Lung (tissue), 11 donors: ENCODE measurements at regions not wholly inside any gene's neighbourhood (a gene's known extent, or its start where the extent isn't known, plus 50 kb on each side); places are given as distances from the start of the nearest gene placed in this dataset.

Experiments used
- ATAC-seq: fragments of 200-7000 bp; cut with Tn5 transposase; one replicate; pipeline ENCODE4 v1.9.1; 2020; ENCODE audit warnings: moderate number of reproducible peaks; ENCODE audit not compliant: insufficient read depth, low FRiP score
- DNase-seq, 3 donors: peaks; one replicate each; pipeline ENCODE4 v3.0.0-alpha.2; 2013 to 2017
- H3K27ac ChIP-seq, 2 donors: one replicate each; pipeline ENCODE4 v1.5.1; 2013; ENCODE audit warnings: mild to moderate bottlenecking in 2 of 2, moderate library complexity in 2 of 2, control low read depth in 1 of 2, inconsistent platforms in 1 of 2, low read depth in 1 of 2, low read length in 1 of 2
- H3K27me3 ChIP-seq, 3 donors: one replicate each; pipeline ENCODE4 v1.5.1; 2013; ENCODE audit warnings: low read length in 2 of 3; ENCODE audit not compliant: control insufficient read depth in 3 of 3, insufficient read depth in 3 of 3
- H3K36me3 ChIP-seq, 4 donors: one replicate each; pipeline ENCODE4 v1.5.1; 2013; ENCODE audit warnings: low read length in 4 of 4, mild to moderate bottlenecking in 1 of 4, moderate library complexity in 1 of 4; ENCODE audit not compliant: control insufficient read depth in 4 of 4, insufficient read depth in 4 of 4
- H3K4me1 ChIP-seq, 5 donors: one replicate each; pipeline ENCODE4 v1.5.1; 2013; ENCODE audit warnings: low read length in 5 of 5, mild to moderate bottlenecking in 2 of 5, moderate library complexity in 1 of 5; ENCODE audit not compliant: control insufficient read depth in 5 of 5, insufficient read depth in 5 of 5
- H3K4me3 ChIP-seq: one replicate; pipeline ENCODE4 v1.5.1; 2013; ENCODE audit warnings: mild to moderate bottlenecking, control low read depth, moderate library complexity
- H3K9ac ChIP-seq, 2 donors: one replicate each; pipeline ENCODE4 v1.5.1; 2013; ENCODE audit warnings: low read length in 2 of 2, control low read depth in 1 of 2; ENCODE audit not compliant: insufficient read depth in 1 of 2
- H3K9me3 ChIP-seq, 4 donors: one replicate each; pipeline ENCODE4 v1.5.1; 2013; ENCODE audit warnings: low read length in 3 of 4, mild to moderate bottlenecking in 1 of 4, moderate library complexity in 1 of 4; ENCODE audit not compliant: control insufficient read depth in 4 of 4, insufficient read depth in 3 of 4
- WGBS, 2 donors: extraction: QIAGEN DNeasy Blood & Tissue Kit; methylation state at CpG; one replicate each; pipeline ENCODE4 v1.1.7; 2013; 5-methylcytosine and 5-hydroxymethylcytosine counted together
- TF ChIP-seq, protein P1 (sequence below): IDR thresholded peaks from 2 replicates; pipeline ENCODE4 v1.5.1; 2012; ENCODE audit warnings: mild to moderate bottlenecking; ENCODE audit errors: control extremely low read depth, extremely low read depth
- donor health status: control.
- donor health status: control.
- donor health status: Bipolar disorder and iron deficiency.
- donor health status: healthy.
- donor health status: DM: yes; HTN: yes; CAD: no.

DNA sequence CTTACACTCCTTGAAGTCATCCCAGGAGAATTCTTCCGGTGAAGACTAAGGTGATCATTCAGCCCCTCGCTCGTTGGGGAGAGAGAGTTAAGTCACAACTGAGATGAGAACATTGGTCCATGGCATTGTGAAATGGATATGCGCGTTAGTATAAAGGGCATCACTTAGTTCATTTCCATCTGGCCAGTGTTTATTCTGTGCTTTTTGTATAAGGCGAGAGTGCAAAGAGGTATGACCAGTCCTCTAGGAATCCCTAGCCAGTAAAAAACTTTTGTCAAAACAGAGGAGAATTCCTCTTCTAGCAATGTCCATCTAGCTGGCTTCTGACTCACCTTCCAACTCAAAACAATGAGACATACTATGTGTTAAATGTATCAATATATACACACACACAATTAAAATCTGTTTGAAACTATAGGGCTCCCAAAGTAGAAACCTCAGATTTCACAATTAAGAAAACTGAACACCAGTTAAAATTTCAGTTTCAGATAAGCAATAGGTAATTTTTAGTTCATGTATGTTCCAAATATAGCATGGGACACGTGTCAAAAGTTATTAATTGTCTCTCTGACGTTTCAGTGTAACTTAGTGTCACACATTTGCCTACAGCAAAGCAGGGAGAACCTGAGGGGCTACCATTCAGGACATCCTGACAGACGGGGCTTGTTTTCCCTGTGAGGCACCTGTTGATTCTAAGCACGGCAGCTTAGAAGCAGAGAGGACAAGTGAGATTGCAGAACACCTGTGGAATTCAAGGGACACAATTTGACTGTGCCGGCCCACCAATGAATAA, 158.9 kb downstream of the KLF6 start:
- no peaks in the 10 kb centered on the region for H3K36me3 ChIP-seq
- ATAC-seq (no peak), DNase-seq (no peak)
- H3K9me3 ChIP-seq = peaks cover 0 to 5% (median 2%) of the 10 kb centered on the region in 4 donors
- TF ChIP-seq, protein P1, sequence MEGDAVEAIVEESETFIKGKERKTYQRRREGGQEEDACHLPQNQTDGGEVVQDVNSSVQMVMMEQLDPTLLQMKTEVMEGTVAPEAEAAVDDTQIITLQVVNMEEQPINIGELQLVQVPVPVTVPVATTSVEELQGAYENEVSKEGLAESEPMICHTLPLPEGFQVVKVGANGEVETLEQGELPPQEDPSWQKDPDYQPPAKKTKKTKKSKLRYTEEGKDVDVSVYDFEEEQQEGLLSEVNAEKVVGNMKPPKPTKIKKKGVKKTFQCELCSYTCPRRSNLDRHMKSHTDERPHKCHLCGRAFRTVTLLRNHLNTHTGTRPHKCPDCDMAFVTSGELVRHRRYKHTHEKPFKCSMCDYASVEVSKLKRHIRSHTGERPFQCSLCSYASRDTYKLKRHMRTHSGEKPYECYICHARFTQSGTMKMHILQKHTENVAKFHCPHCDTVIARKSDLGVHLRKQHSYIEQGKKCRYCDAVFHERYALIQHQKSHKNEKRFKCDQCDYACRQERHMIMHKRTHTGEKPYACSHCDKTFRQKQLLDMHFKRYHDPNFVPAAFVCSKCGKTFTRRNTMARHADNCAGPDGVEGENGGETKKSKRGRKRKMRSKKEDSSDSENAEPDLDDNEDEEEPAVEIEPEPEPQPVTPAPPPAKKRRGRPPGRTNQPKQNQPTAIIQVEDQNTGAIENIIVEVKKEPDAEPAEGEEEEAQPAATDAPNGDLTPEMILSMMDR = no peak
- H3K27ac ChIP-seq = no peak overlapping the region
- no peak overlapping the region for H3K4me3 ChIP-seq
- H3K9ac ChIP-seq = no peak overlapping the region
- no peaks in the 10 kb centered on the region for H3K27me3 ChIP-seq
- H3K4me1 ChIP-seq = peaks cover 0 to 6% (median 0%) of the 10 kb centered on the region in 5 donors
- WGBS, 2 donors = 81 to 85% methylated on average over 11 of the region's 11 CpGs

DNA sequence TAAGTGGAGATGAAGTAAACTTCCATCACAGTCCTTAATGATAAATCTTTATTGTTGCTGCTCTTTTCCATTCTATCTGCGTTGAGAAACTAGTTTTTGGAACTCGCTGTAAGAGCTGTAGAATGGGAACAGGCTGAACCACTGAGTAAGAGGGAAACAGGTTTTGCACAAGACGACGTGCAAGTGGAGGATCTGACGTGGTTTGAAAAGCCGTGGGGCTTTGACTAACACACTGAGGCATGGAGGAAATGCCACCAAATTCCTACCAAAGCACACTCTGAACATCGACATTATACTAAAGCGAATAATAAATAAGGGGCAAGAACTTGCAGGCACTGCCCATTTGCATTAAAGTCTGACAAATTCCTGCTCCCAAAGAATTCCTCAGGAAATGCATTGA, 160.6 kb downstream of the KLF6 start:
- Histone ChIP-seq H3K27me3 (no peaks in the 10 kb centered on the region), H3K9me3 (peaks cover 0 to 9% (median 4%) of the 10 kb centered on the region in 4 donors), H3K4me3 (no peak overlapping the region), H3K27ac (peak overlapping the region in 1 of 2 donors; percentile 17), H3K36me3 (no peaks in the 10 kb centered on the region), H3K4me1 (peaks cover 0 to 6% (median 0%) of the 10 kb centered on the region in 5 donors), H3K9ac (no peak overlapping the region)
- 65 to 80% methylated on average over 8 of the region's 8 CpGs for WGBS, 2 donors
- no peak for ATAC-seq
- TF ChIP-seq, protein P1 = no peak
- no peak for DNase-seq

- ATAC-seq = no peak
- 53 to 75% methylated on average over 7 of the region's 7 CpGs for WGBS, 2 donors
Measured at GRCh38 chr10:3623746-3624145, 161.3 kb downstream of the KLF6 start.

More at GRCh38 chr10:3623746-3624145, 161.3 kb downstream of the KLF6 start:
- no peak overlapping the region for H3K4me3 ChIP-seq
- no peak overlapping the region for H3K9ac ChIP-seq
- peak; percentile 62 to 82 (median 81) for DNase-seq
- peaks cover 0 to 6% (median 0%) of the 10 kb centered on the region in 5 donors for H3K4me1 ChIP-seq
- no peaks in the 10 kb centered on the region for H3K27me3 ChIP-seq
- peaks cover 0 to 9% (median 4%) of the 10 kb centered on the region in 4 donors for H3K9me3 ChIP-seq
- H3K27ac ChIP-seq = peak overlapping the region in 1 of 2 donors; percentile 58
- no peaks in the 10 kb centered on the region for H3K36me3 ChIP-seq
- TF ChIP-seq, protein P1 = no peak
